GM18502 (cell line): ENCODE measurements at regions not wholly inside any gene's neighbourhood (a gene's known extent, or its start where the extent isn't known, plus 50 kb on each side); places are given as distances from the start of the nearest gene placed in this dataset.

ENCODE experiments used
- ATAC-seq: cut with Tn5 transposase; IDR thresholded peaks from one replicate; pipeline ENCODE4 v1.9.1; 2021; ENCODE audit warnings: mild to moderate bottlenecking; ENCODE audit not compliant: unreplicated experiment, poor library complexity

DNA sequence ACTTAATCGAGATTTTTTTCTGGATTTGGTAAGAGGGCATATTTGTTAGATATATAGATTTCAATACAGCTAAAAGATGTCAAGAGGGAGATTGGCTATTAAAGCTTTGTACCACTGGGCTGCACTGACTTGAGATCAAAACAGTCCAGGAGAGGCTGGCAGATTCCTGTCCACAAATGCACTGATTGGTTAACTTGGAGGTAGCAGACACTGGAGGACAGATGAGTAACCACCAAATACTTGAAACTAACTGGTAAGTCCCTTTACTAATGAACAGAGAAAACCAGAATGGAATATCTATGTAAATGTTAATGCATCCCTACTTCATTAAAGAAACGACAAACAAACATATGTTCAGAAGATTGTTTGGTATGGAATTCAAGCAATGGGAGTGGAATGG, 416.6 kb downstream of the LRIG3 start:
- ATAC-seq = no peak

GRCh38 chr12:58504143-58504938, 416.0 kb downstream of the LRIG3 start:
- no peak for ATAC-seq

DNA sequence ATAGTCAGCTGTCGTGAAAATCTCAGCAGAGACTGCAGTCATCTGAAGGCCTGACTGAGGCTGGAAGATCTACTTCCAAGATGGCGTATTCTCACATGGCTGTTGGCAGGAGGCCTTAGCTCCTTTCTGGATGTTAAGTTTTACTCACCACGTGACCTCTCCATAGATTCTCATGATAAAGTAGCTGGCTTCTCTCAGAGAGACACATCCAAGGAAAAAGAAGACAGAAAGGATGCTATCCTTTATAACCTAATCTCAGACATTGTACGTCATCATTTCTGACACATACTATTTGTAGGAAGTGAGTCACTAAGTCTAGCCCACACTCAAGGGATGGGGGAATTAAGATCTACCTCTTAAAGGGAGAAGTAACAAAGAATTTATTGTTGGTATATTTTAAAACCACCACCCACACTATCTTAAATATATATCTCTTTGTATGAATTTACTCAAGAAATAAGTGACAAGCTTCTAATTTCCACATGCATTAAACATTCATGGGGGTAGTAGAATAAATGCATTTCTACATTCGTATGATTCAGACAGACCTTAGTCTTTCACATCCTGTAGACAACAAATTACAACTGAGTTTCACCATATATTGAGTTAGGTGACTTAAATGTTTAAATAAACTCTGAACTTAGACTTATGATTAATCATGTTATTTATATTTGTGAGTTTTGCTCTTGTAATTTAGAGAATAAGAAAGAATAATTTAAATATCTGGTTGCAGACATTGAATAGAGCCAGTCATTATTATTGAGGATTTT, 411.0 kb downstream of the LRIG3 start:
- ATAC-seq = no peak

- no peak for ATAC-seq
These were observed 406.9 kb downstream of the LRIG3 start for GRCh38 chr12:58513301-58513834.

DNA sequence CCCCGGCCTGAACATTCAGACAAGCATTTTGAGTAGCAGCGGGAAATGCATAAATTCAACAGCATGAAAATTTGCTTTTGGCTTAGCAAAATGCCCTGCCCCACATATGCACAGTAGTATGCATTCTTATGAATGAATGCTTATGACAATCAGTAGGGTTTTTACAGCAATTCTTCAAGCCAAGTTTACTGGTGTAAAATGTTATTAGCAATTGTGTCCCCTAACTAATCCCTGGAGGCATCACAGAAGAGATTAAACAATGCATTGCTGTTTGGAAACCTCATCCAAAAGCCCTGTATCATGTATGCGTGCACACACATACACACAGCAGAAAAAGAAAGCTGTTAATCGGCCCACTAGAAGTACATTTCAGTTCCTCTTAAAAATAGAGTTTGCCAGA, 406.5 kb downstream of the LRIG3 start:
- ATAC-seq = no peak

DNA sequence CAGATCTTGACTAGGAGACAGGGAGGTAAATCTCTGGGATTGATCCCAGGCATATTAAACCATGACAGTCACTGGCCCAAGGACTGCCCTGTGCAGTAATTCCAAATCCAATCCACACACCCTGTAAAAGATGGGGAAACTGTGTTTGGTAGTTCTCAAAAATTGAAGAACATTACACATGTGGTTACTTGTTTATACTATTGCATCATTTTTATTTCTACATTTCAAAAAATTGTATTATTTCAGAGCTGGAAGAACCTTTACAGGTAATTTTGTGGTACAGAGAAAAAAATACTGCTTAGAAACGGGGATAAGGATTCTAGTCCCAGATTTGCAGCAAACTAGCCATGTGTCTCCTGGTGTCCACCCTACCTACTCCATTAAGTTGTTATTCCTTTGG, 400.5 kb downstream of the LRIG3 start:
- no peak for ATAC-seq

DNA sequence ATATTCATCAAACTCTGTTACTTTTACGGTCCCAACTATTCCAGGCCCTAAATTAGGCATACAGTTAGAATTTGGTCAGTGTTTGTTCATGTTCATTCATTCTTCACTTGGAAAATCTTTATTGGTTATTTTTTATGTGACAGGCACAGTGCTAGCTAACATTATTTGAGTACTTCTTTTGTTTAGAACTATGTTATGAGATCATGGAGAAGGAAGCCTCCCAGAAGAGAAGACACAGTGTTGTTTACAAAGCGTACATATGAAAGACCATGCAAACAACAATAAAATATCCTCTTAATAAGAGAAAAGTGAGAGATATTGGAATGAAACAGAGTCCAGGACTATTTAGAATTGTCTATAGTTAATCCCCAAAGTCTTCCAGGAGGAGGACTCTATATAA, 399.2 kb downstream of the LRIG3 start:
- ATAC-seq = no peak

GRCh38 chr12:58521796-58522195, 398.5 kb downstream of the LRIG3 start:
- no peak for ATAC-seq

- ATAC-seq = no peak
These were observed 396.9 kb downstream of the LRIG3 start for GRCh38 chr12:58523360-58523759.

GRCh38 chr12:58528271-58528670, 392.0 kb downstream of the LRIG3 start:
- no peak for ATAC-seq

GRCh38 chr12:58529114-58529665, 391.1 kb downstream of the LRIG3 start:
- no peak for ATAC-seq

DNA sequence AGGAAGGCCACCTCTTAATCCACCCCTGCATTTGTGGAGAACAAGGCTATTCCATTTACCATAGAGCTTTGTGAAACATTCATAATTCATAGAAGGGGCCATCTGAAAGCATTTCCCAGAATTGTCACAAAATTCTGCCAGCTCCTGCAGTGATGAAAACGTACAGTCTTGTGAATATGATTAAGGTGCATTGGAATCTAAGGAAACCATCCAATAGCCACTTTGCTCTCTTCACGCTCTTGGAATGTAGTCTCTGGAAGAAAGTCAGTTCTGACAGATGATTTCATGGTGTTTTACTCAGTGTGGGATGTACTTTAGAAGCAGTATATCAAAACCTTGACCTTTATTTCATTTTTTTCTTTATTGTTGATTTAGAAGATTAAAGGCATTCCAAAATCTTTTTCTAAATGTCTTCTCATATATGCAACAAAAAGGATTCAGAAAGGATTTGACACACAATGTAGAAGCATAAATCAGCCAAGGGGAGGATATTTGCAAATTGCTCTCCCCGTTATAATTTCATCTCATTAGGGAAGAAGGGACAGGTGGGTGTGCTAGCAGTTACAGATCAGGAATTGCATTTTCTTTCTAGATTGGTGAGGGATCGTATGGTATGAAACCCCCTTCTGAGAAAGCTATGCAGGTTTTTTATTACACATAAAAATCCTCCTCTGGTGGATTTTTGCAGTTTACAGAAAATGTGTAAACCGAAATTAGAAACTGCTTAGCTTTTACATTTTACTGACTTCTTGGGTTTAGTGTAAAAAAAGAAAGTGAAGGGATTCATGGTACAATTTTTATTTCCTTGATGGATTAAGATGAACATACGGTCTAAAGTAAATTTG, 390.2 kb downstream of the LRIG3 start:
- no peak for ATAC-seq

DNA sequence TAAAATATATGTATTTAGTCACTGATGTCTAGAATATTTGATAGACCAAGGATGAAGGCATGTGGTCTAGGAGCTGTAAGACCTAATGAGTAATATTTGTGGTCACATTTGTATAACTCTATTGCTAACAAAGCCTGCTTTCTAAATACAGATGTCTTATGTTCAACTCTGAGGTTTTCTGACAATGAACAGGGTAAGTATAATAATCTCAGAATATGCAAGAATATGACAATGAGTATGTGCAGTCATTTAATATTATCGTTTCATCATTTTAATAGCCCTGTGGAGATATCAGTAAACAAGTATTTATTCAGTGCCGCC, 389.6 kb downstream of the LRIG3 start:
- no peak for ATAC-seq

- no peak for ATAC-seq
These were observed 387.3 kb downstream of the LRIG3 start for GRCh38 chr12:58532855-58533608.

DNA sequence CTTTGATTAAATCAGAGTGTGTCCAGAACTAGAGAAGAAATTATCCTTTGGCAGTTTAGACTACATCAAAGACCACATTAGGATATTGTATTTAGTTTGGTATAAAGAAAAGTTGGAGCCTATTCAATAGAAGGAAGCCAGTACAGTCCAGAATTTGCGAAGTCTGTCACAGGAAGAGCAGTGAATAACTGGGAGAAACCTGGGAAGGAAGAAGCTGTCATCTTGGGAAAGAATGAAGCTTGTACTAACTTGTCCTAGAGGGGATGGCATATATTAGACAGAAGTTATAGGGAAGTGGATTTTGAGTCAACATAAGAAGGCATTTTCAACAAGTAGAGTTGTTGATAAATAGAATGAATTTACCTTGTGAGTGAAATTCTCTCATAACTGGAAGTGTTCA, 386.7 kb downstream of the LRIG3 start:
- ATAC-seq = no peak

DNA sequence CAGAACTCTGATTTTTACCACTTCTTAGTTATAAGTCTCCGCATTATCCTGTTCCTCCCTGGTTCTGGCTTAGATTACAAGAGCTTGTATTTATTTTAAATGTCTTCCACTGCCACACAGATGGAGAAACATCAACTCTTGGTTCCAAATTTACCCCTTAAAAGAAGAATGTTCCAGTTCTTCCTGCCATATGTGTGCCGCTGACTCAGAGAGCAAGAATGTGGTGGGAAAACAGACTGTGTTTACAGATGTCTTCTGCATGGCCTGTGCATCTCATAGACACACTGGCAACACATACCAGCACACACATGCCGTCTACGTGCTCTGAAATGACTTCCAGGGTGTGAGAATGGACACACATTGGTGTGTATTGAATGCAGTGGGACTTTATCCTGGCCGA, 383.0 kb downstream of the LRIG3 start:
- no peak for ATAC-seq

DNA sequence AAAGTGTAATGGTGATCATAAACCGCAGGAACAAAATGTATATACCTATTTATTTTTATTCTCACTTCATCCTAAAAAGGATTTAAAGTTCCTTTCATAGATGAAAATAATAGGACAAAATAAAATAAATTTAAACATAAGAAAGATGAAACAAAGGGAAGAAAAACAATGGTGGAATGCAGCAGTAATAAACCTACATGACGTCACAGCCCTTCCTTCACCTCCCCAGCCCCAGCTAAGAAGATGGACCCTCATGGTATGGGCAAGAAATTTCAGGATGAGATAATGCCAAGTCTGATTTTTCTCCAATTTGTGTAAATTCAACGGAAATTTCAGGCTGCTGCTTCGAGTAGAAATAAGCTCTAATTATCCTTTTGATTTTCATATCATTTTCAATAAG, 381.0 kb downstream of the LRIG3 start:
- no peak for ATAC-seq

- no peak for ATAC-seq
These were observed 379.6 kb downstream of the LRIG3 start for GRCh38 chr12:58540480-58541299.

DNA sequence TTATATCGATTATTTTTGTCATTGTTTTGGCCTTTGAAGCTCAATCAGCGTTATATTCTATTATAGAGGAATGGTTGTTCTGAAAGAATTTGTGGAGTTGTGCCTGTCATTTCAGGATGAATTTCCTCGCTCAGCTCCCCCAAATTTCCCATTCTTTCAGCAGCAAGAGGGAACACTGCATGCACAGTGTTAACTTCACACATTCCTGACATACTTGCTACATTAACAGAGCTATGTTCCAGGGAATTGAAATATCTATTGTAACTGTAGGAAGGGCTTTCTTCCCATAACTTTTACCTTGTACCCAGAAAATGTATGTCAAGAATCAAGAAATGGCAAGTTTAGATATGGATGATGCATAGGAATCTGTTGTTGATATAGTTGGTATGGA, 379.0 kb downstream of the LRIG3 start:
- no peak for ATAC-seq
